ENCODE measurements at regions not wholly inside any gene's neighbourhood (a gene's known extent, or its start where the extent isn't known, plus 50 kb on each side); places are given as distances from the start of the nearest gene placed in this dataset.

GRCh38 chr6:1538810-1539478, 70.8 kb upstream of the FOXC1 start:
- Histone ChIP-seq H3K4me1 (ENCODE audit: control insufficient read depth in 2 of 2, insufficient read depth in 2 of 2, low read length in 2 of 2) (peaks cover 20 to 21% of the 10 kb centered on the region in 2 donors), H3K27ac (ENCODE audit: low read depth, low read length) (no peak overlapping the region), H3K27me3 (ENCODE audit: control insufficient read depth in 2 of 2, insufficient read depth in 2 of 2, low read length in 2 of 2) (no peaks in the 10 kb centered on the region), H3K9me3 (ENCODE audit: control insufficient read depth in 2 of 3, low read length in 3 of 3) (no peaks in the 10 kb centered on the region), H3K36me3 (ENCODE audit: control insufficient read depth in 2 of 3, insufficient read depth in 3 of 3, low read length in 3 of 3) (no peaks in the 10 kb centered on the region), H3K4me3 (ENCODE audit: low read length) (no peak overlapping the region)
- peak overlapping the region in 4 of 9 donors; percentile 17 to 52 (median 32) for H3K27ac Mint-ChIP-seq
- H3K36me3 Mint-ChIP-seq = peaks cover 0 to 9% (median 8%) of the 10 kb centered on the region in 5 donors
- ChIA-PET CTCF (no interaction called here), POLR2A (no interaction called here)
- peaks cover 0 to 8% (median 0%) of the 10 kb centered on the region in 5 donors for H3K27me3 Mint-ChIP-seq
- intact Hi-C loops (cut with micrococcal nuclease) = no loop called here
- DNase-seq (no peak), ATAC-seq (no peak)
- H3K4me1 Mint-ChIP-seq = peaks cover 12 to 45% (median 20%) of the 10 kb centered on the region in 7 donors
- H3K9me3 Mint-ChIP-seq = peaks cover 0 to 11% (median 3%) of the 10 kb centered on the region in 11 donors
- H3K4me3 Mint-ChIP-seq = no peak overlapping the region

- H3K4me3 ChIP-seq (ENCODE audit: low read length) = no peak overlapping the region
- Mint-ChIP-seq H3K9me3 (peaks cover 0 to 11% (median 4%) of the 10 kb centered on the region in 11 donors), H3K4me3 (no peak overlapping the region), H3K27ac (peak overlapping the region in 4 of 9 donors; percentile 4 to 48 (median 45)), H3K27me3 (peaks cover 0 to 16% (median 0%) of the 10 kb centered on the region in 5 donors), H3K36me3 (peaks cover 0 to 17% (median 12%) of the 10 kb centered on the region in 5 donors), H3K4me1 (peaks cover 12 to 48% (median 21%) of the 10 kb centered on the region in 7 donors)
- DNase-seq (no peak), ATAC-seq (no peak)
- ChIA-PET POLR2A (no interaction called here), CTCF (interaction anchor here (0.7 kb wide), 1 partner anchor 322 kb away, joined by 3 read pairs; no protein-coding TSS in a partner anchor)
- no peaks in the 10 kb centered on the region for H3K36me3 ChIP-seq (ENCODE audit: control insufficient read depth in 2 of 3, insufficient read depth in 3 of 3, low read length in 3 of 3)
- no peaks in the 10 kb centered on the region for H3K27me3 ChIP-seq (ENCODE audit: control insufficient read depth in 2 of 2, insufficient read depth in 2 of 2, low read length in 2 of 2)
- intact Hi-C loops (cut with micrococcal nuclease) = no loop called here
- no peaks in the 10 kb centered on the region for H3K9me3 ChIP-seq (ENCODE audit: control insufficient read depth in 2 of 3, low read length in 3 of 3)
- H3K4me1 ChIP-seq (ENCODE audit: control insufficient read depth in 2 of 2, insufficient read depth in 2 of 2, low read length in 2 of 2) = peaks cover 8 to 9% of the 10 kb centered on the region in 2 donors
- no peak overlapping the region for H3K27ac ChIP-seq (ENCODE audit: low read depth, low read length)
These were observed 68.7 kb upstream of the FOXC1 start for GRCh38 chr6:1540864-1541521.

DNA sequence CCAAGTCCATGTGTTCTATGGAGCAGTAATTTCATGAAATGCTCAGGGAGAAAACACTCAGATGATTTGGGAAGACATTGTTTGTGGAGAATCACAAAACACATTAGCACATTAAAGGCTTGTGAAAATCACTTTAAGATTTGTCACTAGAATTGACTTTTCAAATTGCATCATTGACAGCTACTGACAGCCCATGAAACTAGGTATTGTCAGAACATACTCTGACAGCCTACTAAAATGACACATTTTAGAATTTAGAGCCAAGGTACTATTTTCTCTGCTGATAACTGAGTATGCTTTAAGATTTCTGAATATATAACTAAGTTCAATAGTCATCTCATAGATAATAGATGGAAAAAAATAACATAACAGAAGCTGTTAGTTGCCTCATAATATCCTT, 67.4 kb upstream of the FOXC1 start:
- H3K9me3 ChIP-seq (ENCODE audit: control insufficient read depth in 2 of 3, low read length in 3 of 3) = no peaks in the 10 kb centered on the region
- H3K4me3 ChIP-seq (ENCODE audit: low read length) = no peak overlapping the region
- no peak for DNase-seq
- no peaks in the 10 kb centered on the region for H3K27me3 ChIP-seq (ENCODE audit: control insufficient read depth in 2 of 2, insufficient read depth in 2 of 2, low read length in 2 of 2)
- peaks cover under 1 to 36% (median 10%) of the 10 kb centered on the region in 7 donors for H3K4me1 Mint-ChIP-seq
- H3K27me3 Mint-ChIP-seq = peaks cover 0 to 16% (median 0%) of the 10 kb centered on the region in 5 donors
- ATAC-seq = no peak
- H3K27ac Mint-ChIP-seq = no peak overlapping the region
- POLR2A ChIA-PET = interaction anchor here (0.6 kb wide), 1 partner anchor 36 kb away, joined by 3 read pairs; no protein-coding TSS in a partner anchor
- no peaks in the 10 kb centered on the region for H3K4me1 ChIP-seq (ENCODE audit: control insufficient read depth in 2 of 2, insufficient read depth in 2 of 2, low read length in 2 of 2)
- H3K4me3 Mint-ChIP-seq = no peak overlapping the region
- peaks cover 0 to 19% (median 13%) of the 10 kb centered on the region in 5 donors for H3K36me3 Mint-ChIP-seq
- no peak overlapping the region for H3K27ac ChIP-seq (ENCODE audit: low read depth, low read length)
- H3K9me3 Mint-ChIP-seq = peaks cover 0 to 12% (median 4%) of the 10 kb centered on the region in 11 donors
- intact Hi-C loops (cut with micrococcal nuclease) = no loop called here
- no peaks in the 10 kb centered on the region for H3K36me3 ChIP-seq (ENCODE audit: control insufficient read depth in 2 of 3, insufficient read depth in 3 of 3, low read length in 3 of 3)
- CTCF ChIA-PET = interaction anchor here (0.7 to 1.0 kb wide), 2 partner anchors 18 to 1608 kb away, joined by 3 to 5 read pairs; no protein-coding TSS in a partner anchor

DNA sequence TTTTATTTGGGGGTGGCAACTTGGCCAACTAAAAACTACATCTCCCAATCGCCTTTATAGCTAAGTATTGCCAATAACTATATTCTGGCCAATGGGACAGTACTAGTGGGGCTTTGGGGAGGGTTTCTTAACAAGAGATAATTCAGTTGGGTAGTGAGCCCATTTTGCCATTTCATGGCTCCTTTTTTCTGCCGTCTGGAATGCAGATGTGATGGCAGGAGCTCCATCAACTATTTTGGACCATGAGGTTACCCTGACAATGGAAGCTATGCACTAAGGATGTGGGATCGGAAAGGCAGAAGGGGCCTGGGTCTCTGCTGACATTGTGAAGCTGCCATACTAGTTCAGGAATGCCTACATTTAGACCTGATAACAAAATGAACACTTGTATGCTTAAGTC, 67.0 kb upstream of the FOXC1 start:
- Histone ChIP-seq H3K27ac (ENCODE audit: low read depth, low read length) (no peak overlapping the region), H3K9me3 (ENCODE audit: control insufficient read depth in 2 of 3, low read length in 3 of 3) (no peaks in the 10 kb centered on the region), H3K36me3 (ENCODE audit: control insufficient read depth in 2 of 3, insufficient read depth in 3 of 3, low read length in 3 of 3) (no peaks in the 10 kb centered on the region), H3K27me3 (ENCODE audit: control insufficient read depth in 2 of 2, insufficient read depth in 2 of 2, low read length in 2 of 2) (no peaks in the 10 kb centered on the region), H3K4me3 (ENCODE audit: low read length) (no peak overlapping the region), H3K4me1 (ENCODE audit: control insufficient read depth in 2 of 2, insufficient read depth in 2 of 2, low read length in 2 of 2) (no peaks in the 10 kb centered on the region)
- intact Hi-C loops (cut with micrococcal nuclease) = no loop called here
- Mint-ChIP-seq H3K27ac (no peak overlapping the region), H3K27me3 (peaks cover 0 to 17% (median 0%) of the 10 kb centered on the region in 5 donors), H3K4me1 (peaks cover 0 to 32% (median 6%) of the 10 kb centered on the region in 7 donors), H3K4me3 (no peak overlapping the region), H3K36me3 (peaks cover 1 to 20% (median 13%) of the 10 kb centered on the region in 5 donors), H3K9me3 (peaks cover 0 to 12% (median 4%) of the 10 kb centered on the region in 11 donors)
- ATAC-seq (no peak), DNase-seq (no peak)
- POLR2A ChIA-PET = interaction anchor here (0.6 kb wide), 1 partner anchor 37 kb away, joined by 3 read pairs; no protein-coding TSS in a partner anchor
- CTCF ChIA-PET = interaction anchor here (0.7 to 1.2 kb wide), 4 partner anchors 12 to 1608 kb away, joined by 3 to 5 read pairs (median 3); no protein-coding TSS in a partner anchor

DNA sequence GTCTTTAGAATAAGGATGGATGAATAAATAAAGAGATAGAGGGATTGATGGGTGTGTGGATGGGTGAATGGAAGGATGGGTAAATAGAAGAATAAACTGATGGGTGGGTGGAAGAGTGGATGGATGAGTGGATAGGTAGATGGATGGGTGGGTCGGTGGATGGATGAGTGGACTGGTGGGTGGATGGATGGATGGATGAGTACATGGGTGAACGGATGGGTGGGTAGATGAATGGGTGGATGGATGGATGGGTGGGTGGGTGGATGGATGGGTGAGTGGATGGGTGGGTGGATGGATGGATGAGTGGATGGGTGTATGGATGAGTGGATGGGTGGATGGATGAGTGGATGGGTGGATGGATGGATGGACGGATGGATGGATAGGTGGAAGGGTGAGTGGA, 65.7 kb upstream of the FOXC1 start:
- ChIA-PET CTCF (no interaction called here), POLR2A (no interaction called here)
- no peaks in the 10 kb centered on the region for H3K9me3 ChIP-seq (ENCODE audit: control insufficient read depth in 2 of 3, low read length in 3 of 3)
- intact Hi-C loops (cut with micrococcal nuclease) = no loop called here
- DNase-seq = no peak
- Mint-ChIP-seq H3K4me1 (peaks cover 0 to 21% (median 6%) of the 10 kb centered on the region in 7 donors), H3K4me3 (no peak overlapping the region), H3K36me3 (peaks cover 4 to 26% (median 13%) of the 10 kb centered on the region in 5 donors), H3K9me3 (peaks cover 0 to 12% (median 4%) of the 10 kb centered on the region in 11 donors), H3K27me3 (peaks cover 0 to 22% (median 0%) of the 10 kb centered on the region in 5 donors), H3K27ac (peak overlapping the region in 1 of 9 donors; percentile 1)
- H3K4me1 ChIP-seq (ENCODE audit: control insufficient read depth in 2 of 2, insufficient read depth in 2 of 2, low read length in 2 of 2) = no peaks in the 10 kb centered on the region
- H3K4me3 ChIP-seq (ENCODE audit: low read length) = no peak overlapping the region
- H3K27me3 ChIP-seq (ENCODE audit: control insufficient read depth in 2 of 2, insufficient read depth in 2 of 2, low read length in 2 of 2) = no peaks in the 10 kb centered on the region
- no peaks in the 10 kb centered on the region for H3K36me3 ChIP-seq (ENCODE audit: control insufficient read depth in 2 of 3, insufficient read depth in 3 of 3, low read length in 3 of 3)
- H3K27ac ChIP-seq (ENCODE audit: low read depth, low read length) = no peak overlapping the region
- ATAC-seq = no peak

DNA sequence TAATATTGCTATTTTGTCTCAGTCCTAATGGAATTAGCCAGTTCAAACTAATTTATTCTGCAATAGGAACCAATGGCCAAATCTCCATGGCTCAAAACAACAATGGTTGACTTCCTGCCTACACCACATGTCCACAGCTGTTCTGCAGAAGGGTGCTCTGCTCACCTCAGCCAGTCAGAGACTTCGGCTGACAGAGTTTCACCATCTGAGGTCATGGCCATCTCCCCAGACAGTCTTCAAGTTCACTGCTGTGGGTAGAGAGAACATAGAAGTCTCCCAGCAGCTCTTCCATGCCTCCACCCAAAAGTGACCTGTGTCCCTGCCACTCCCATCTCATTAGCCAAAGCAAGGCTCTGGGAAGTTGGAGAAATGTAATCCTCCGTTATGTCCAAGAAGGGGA, 65.1 kb upstream of the FOXC1 start:
- peaks cover 0 to 12% (median 4%) of the 10 kb centered on the region in 11 donors for H3K9me3 Mint-ChIP-seq
- POLR2A ChIA-PET = interaction anchor here (1.0 kb wide), 1 partner anchor 10 kb away, joined by 3 read pairs; no protein-coding TSS in a partner anchor
- H3K27me3 Mint-ChIP-seq = peaks cover 0 to 22% (median 0%) of the 10 kb centered on the region in 5 donors
- H3K4me1 Mint-ChIP-seq = peaks cover 0 to 19% (median 4%) of the 10 kb centered on the region in 7 donors
- Histone ChIP-seq H3K27me3 (ENCODE audit: control insufficient read depth in 2 of 2, insufficient read depth in 2 of 2, low read length in 2 of 2) (no peaks in the 10 kb centered on the region), H3K4me1 (ENCODE audit: control insufficient read depth in 2 of 2, insufficient read depth in 2 of 2, low read length in 2 of 2) (no peaks in the 10 kb centered on the region), H3K4me3 (ENCODE audit: low read length) (no peak overlapping the region), H3K27ac (ENCODE audit: low read depth, low read length) (no peak overlapping the region), H3K9me3 (ENCODE audit: control insufficient read depth in 2 of 3, low read length in 3 of 3) (no peaks in the 10 kb centered on the region), H3K36me3 (ENCODE audit: control insufficient read depth in 2 of 3, insufficient read depth in 3 of 3, low read length in 3 of 3) (no peaks in the 10 kb centered on the region)
- DNase-seq = no peak
- CTCF ChIA-PET = no interaction called here
- intact Hi-C loops (cut with micrococcal nuclease) = no loop called here
- H3K27ac Mint-ChIP-seq = no peak overlapping the region
- H3K4me3 Mint-ChIP-seq = no peak overlapping the region
- no peak for ATAC-seq
- peaks cover 4 to 26% (median 13%) of the 10 kb centered on the region in 5 donors for H3K36me3 Mint-ChIP-seq

Data from naive thymus-derived CD4-positive, alpha-beta T cell (primary cell).